ENCODE measurements at regions not wholly inside any gene's neighbourhood (a gene's known extent, or its start where the extent isn't known, plus 50 kb on each side); places are given as distances from the start of the nearest gene placed in this dataset.
A peak's percentile ranks its signal among the peaks of the same experiment; 100 is the strongest.

DNA sequence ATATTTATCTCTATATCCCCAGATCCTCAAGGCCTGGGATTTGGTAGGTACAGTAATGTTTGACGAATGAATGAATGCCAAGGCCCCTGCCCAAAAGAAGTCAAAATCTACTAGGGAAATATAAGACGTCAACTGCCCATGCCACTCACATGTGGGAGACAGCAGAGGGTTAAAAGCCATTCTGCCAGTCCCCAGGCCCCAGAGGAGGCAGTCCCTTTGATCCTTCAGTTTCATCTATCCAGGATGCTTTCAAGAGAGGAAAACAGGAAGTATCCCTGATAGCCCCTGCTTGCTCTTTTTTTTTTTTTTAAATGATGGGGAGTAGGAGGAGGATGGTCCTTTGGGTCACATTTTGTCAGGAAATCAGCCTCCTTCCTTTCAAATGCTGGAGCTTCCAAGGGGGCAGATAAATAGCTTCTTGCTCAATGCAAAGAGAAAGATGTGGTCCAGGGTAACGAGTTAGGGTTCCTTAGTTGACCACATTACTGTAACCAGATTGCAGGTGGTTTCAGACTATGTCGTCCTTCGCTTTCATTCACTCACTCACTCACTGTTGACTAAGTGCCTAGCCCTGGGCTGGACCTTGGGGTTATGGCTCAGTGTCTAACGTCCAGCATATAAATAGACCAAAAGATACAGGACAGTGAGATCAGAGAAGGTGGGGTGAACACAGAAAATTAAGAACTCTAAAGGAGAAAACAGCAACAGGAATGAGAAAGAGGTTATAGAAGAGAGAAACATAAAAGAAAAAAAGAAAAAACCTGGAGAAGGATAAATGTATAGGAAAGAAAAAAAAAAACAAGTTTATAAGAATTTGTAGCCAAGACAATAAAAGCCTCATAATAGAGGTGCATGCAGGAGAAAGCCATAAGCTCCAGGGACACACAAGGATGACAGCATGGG, 64.6 kb upstream of the PIM1 start:
- DNase-seq (ENCODE audit: low read depth in 2 of 2) = no peak

DNA sequence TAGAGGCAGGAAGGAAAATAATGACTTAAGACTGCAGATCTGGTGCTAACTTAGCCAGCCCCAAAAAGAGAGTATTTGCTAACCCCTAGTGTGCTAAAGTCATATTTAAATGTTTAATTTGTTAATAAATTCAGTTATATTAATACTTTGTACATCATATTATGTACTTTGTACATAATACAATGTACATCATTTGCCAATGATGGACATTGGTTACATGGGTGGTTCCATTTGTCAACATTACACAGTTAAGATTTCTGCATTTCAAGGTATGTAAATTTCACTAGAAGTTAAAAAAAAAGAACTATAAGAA, 63.9 kb upstream of the PIM1 start:
- no peak for DNase-seq (ENCODE audit: low read depth in 2 of 2)

- DNase-seq (ENCODE audit: low read depth in 2 of 2) = no peak
Measured at GRCh38 chr6:37106554-37106953, 63.4 kb upstream of the PIM1 start.

GRCh38 chr6:37106982-37107491, 62.9 kb upstream of the PIM1 start:
- no peak for DNase-seq (ENCODE audit: low read depth in 2 of 2)

GRCh38 chr6:37109714-37110499, 60.0 kb upstream of the PIM1 start:
- no peak for DNase-seq (ENCODE audit: low read depth in 2 of 2)

DNA sequence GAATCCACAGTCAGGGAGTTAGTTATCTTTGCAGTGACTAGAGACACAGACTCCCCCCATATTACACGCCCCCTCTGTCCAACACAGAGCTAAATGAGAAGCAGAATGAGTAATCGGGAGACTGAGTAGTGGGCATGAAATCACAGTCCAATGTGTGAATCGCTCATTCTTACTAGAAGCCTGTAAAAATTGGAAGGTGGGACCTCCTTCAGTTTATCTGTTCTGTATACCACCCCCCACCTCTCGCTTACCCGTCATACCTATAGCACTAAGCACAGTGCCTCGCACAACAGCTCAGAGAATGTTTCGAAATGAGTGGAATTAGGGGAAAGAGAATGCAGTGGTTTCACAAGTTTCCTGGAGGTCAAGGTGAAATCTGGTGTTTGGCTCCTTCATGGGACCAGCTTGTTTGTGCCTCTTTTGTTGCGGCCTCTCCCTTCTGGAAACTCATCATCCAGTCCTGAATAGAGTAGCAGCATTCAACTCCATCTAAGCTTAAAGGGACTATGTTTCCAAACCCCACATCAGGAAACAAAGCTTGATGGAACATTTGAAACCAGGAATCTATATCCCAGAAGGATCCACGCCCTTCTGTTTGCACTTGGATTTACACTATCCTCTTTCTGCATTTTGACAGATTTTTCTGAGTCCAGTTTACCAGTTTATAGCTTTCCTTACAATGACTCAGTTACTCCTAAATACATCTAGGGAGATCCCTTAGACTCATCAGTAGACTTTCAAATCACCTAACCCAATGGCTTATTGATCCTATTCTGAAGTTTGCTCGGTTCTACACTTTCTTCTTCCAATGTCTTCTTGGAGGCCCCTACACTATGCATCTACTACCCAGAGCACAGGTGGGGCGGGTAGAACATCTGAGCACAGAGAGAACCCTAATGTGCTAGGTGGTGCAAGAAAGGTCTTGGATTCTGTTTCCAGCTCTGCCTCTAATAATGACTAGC, 59.2 kb upstream of the PIM1 start:
- DNase-seq (ENCODE audit: low read depth in 2 of 2) = peak; percentile 7 to 25

- DNase-seq (ENCODE audit: low read depth in 2 of 2) = no peak
Measured at GRCh38 chr6:37113976-37114375, 56.0 kb upstream of the PIM1 start.

DNA sequence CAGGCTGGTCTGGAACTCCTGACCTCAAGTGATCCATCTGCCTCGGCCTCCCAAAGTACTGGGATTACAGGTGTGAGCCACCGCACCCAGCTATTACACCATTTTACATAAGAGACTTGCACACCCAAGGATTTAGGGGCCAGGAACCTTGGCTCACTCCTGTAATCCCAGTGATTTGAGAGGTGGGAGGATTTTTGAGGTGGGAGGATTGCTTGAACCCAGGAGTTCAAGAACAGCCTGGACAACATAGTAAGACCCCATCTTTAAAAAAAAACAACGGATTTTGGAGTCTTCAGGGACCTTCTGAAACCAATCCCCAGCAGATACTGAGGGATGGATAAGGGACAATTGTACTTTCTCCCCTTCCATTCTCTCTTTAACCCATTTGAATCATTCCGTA, 55.3 kb upstream of the PIM1 start:
- DNase-seq (ENCODE audit: low read depth in 2 of 2) = no peak

GRCh38 chr6:37115236-37115895, 54.6 kb upstream of the PIM1 start:
- no peak for DNase-seq (ENCODE audit: low read depth in 2 of 2)

DNA sequence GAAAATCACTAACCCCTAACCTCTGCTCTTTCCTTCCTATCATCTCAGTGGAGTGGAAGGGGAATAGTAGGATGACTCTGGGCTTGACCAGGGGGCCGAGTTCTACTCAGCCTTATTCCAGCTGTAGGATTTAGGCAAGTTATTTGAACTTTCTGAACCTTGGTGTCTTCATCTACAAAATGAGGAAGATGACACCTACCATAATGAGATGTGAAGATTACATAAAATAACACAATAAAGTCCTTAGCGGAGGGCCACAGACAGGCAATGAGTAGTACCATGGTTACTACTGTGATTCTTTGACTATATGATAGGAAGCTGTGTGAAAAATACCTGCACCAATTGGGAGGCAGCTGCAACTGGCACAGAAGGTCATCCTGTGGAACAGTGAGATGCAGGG, 53.6 kb upstream of the PIM1 start:
- DNase-seq (ENCODE audit: low read depth in 2 of 2) = no peak

GRCh38 chr6:37119387-37119886, 50.5 kb upstream of the PIM1 start:
- no peak for DNase-seq (ENCODE audit: low read depth in 2 of 2)

All from stimulated activated CD4-positive, alpha-beta T cell treated with anti-CD3 and anti-CD28 coated beads, Interleukin-15, amount 100 ng/mL, for 48 hours (primary cell).